ENCODE measurements at regions not wholly inside any gene's neighbourhood (a gene's known extent, or its start where the extent isn't known, plus 50 kb on each side); places are given as distances from the start of the nearest gene placed in this dataset.

GRCh38 chr2:43128559-43128955 is 97.8 kb downstream of the ZFP36L2 start:
- TF ChIP-seq CTCF (conservative IDR thresholded peaks at IDR 0.05 in 1 of 2, IDR thresholded peaks at IDR 0.05 in 1 of 2; ENCODE audit: low read depth in 1 of 2, low read length in 2 of 2) (no peak), EZH2 (IDR thresholded peaks at IDR 0.05; ENCODE audit: low read length, missing control alignments) (no peak)

All from fibroblast of lung (primary cell).